Keratinocyte (primary cell): ENCODE measurements at regions not wholly inside any gene's neighbourhood (a gene's known extent, or its start where the extent isn't known, plus 50 kb on each side); places are given as distances from the start of the nearest gene placed in this dataset.

Source experiments
- DNase-seq: peaks from one replicate; pipeline ENCODE4 v3.0.0-alpha.2; 2011; ENCODE audit warnings: low read depth, missing footprints, low spot score
- FAIRE-seq: peaks from 2 replicates; lab custom pipeline; 2011; peaks lifted over from hg19 to GRCh38; lab: Jason Lieb, UNC
- H2AFZ ChIP-seq: 2 replicates; pipeline ENCODE4 v1.6.0; 2012; ENCODE audit warnings: low read length, control low read depth, inconsistent platforms; ENCODE audit not compliant: control insufficient read depth
- H3K27ac ChIP-seq: 2 replicates; pipeline ENCODE4 v1.5.1; 2011; ENCODE audit warnings: low read length; ENCODE audit not compliant: control insufficient read depth, insufficient read depth
- H3K27me3 ChIP-seq: 3 replicates; pipeline ENCODE4 v1.6.0; 2011; ENCODE audit warnings: low read length; ENCODE audit not compliant: control insufficient read depth, insufficient read depth; ENCODE audit errors: extremely low read depth
- H3K36me3 ChIP-seq, 2 experiments: 2 replicates in 1 of 2; 3 replicates in 1 of 2; pipeline ENCODE4 v1.5.1; 2011; ENCODE audit warnings: low read length in 2 of 2, mild to moderate bottlenecking in 1 of 2; ENCODE audit not compliant: control insufficient read depth in 2 of 2, insufficient read depth in 2 of 2; ENCODE audit errors: extremely low read depth in 1 of 2
- H3K4me1 ChIP-seq: 3 replicates; pipeline ENCODE4 v1.5.1; 2011; ENCODE audit warnings: low read length; ENCODE audit not compliant: control insufficient read depth, insufficient read depth; ENCODE audit errors: extremely low read depth
- H3K4me2 ChIP-seq: 3 replicates; pipeline ENCODE4 v1.6.0; 2011; ENCODE audit warnings: low read depth, low read length; ENCODE audit not compliant: control insufficient read depth, insufficient read depth; ENCODE audit errors: extremely low read depth
- H3K4me3 ChIP-seq, 3 experiments: fragments of 200-600 bp in 1 of 3; sonication (generic) in 1 of 3; 2 replicates in 2 of 3; 3 replicates in 1 of 3; pipeline ENCODE4 v1.5.1; 2011 to 2016; ENCODE audit warnings: low read length in 3 of 3, mild to moderate bottlenecking in 3 of 3, control low read depth in 2 of 3, inconsistent platforms in 1 of 3, low read depth in 1 of 3, mixed read lengths in 1 of 3, mixed run types in 1 of 3, moderate library complexity in 1 of 3; ENCODE audit not compliant: control insufficient read depth in 2 of 3, insufficient read depth in 2 of 3; ENCODE audit errors: extremely low read depth in 1 of 3
- H3K79me2 ChIP-seq: 2 replicates; pipeline ENCODE4 v1.6.0; 2012; ENCODE audit warnings: low read length; ENCODE audit not compliant: control insufficient read depth, insufficient read depth
- H3K9ac ChIP-seq: 3 replicates; pipeline ENCODE4 v1.6.0; 2011; ENCODE audit warnings: low read length; ENCODE audit not compliant: control insufficient read depth, insufficient read depth; ENCODE audit errors: extremely low read depth
- H3K9me1 ChIP-seq: 3 replicates; pipeline ENCODE4 v1.6.0; 2011; ENCODE audit warnings: low read length; ENCODE audit not compliant: control insufficient read depth, insufficient read depth; ENCODE audit errors: extremely low read depth
- H3K9me3 ChIP-seq: 2 replicates; pipeline ENCODE4 v1.5.1; 2012; ENCODE audit warnings: low read depth, low read length; ENCODE audit not compliant: control insufficient read depth
- H4K20me1 ChIP-seq: 3 replicates; pipeline ENCODE4 v1.6.0; 2011; ENCODE audit warnings: low read length; ENCODE audit not compliant: control insufficient read depth, insufficient read depth; ENCODE audit errors: extremely low read depth
- CTCF ChIP-seq, 3 experiments: IDR thresholded peaks in 1 of 3; conservative IDR thresholded peaks in 1 of 3; optimal IDR thresholded peaks in 1 of 3; 2 replicates in 2 of 3; 3 replicates in 1 of 3; pipeline versions ENCODE3 to v1.5.1; 2011; ENCODE audit warnings: low read length in 3 of 3, mild to moderate bottlenecking in 3 of 3, moderate library complexity in 2 of 3, control low read depth in 1 of 3, inconsistent platforms in 1 of 3; ENCODE audit not compliant: insufficient read depth in 2 of 3; ENCODE audit errors: extremely low read depth in 1 of 3
- EZH2 ChIP-seq: IDR thresholded peaks from one replicate; pipeline ENCODE4 v1.6.1; 2012; ENCODE audit warnings: inconsistent platforms, mild to moderate bottlenecking, low read length, moderate library complexity
- dilution Hi-C: fragments of 300-500 bp; cut with MboI; formaldehyde crosslinking; loops from one replicate; pipeline ENCODE4 v1.7.0; 2020; ENCODE audit warnings: low sequenced_read_pairs; ENCODE audit not compliant: extremely low pct_ligation_motif_present

- no peak overlapping the region for H2AFZ ChIP-seq
- TF ChIP-seq EZH2 (no peak), CTCF (optimal IDR thresholded peaks at IDR 0.05 in 1 of 3, IDR thresholded peaks at IDR 0.05 in 1 of 3, conservative IDR thresholded peaks at IDR 0.05 in 1 of 3; ENCODE audit: extremely low read depth in 1 of 3, insufficient read depth in 2 of 3, low read length in 3 of 3) (no peak)
- no peak overlapping the region for H3K9ac ChIP-seq
- dilution Hi-C loops: no loop called here
- H3K9me3 ChIP-seq: no peaks in the 10 kb centered on the region
- no peaks in the 10 kb centered on the region for H4K20me1 ChIP-seq
- peaks cover 3% of the 10 kb centered on the region for H3K27me3 ChIP-seq
- H3K36me3 ChIP-seq: no peaks in the 10 kb centered on the region
- no peak overlapping the region for H3K27ac ChIP-seq
- H3K9me1 ChIP-seq: no peaks in the 10 kb centered on the region
- no peaks in the 10 kb centered on the region for H3K79me2 ChIP-seq
- H3K4me3 ChIP-seq: no peak overlapping the region
- no peaks in the 10 kb centered on the region for H3K4me1 ChIP-seq
- DNase-seq (no peak), FAIRE-seq (no peak)
- H3K4me2 ChIP-seq: no peak overlapping the region
These were observed 75.7 kb upstream of the RALY start for GRCh38 chr20:33917831-33918525.

GRCh38 chr20:33918662-33919061, 75.0 kb upstream of the RALY start:
- Histone ChIP-seq H3K9me1 (no peaks in the 10 kb centered on the region), H3K79me2 (no peaks in the 10 kb centered on the region), H3K9ac (no peak overlapping the region), H3K9me3 (no peaks in the 10 kb centered on the region), H3K4me1 (no peaks in the 10 kb centered on the region), H3K4me2 (no peak overlapping the region), H2AFZ (no peak overlapping the region), H3K4me3 (no peak overlapping the region), H3K36me3 (no peaks in the 10 kb centered on the region), H4K20me1 (no peaks in the 10 kb centered on the region), H3K27ac (no peak overlapping the region), H3K27me3 (peaks cover 7% of the 10 kb centered on the region)
- TF ChIP-seq EZH2: no peak
- TF ChIP-seq CTCF (optimal IDR thresholded peaks at IDR 0.05 in 1 of 3, IDR thresholded peaks at IDR 0.05 in 1 of 3, conservative IDR thresholded peaks at IDR 0.05 in 1 of 3; ENCODE audit: extremely low read depth in 1 of 3, insufficient read depth in 2 of 3, low read length in 3 of 3): no peak
- FAIRE-seq (no peak), DNase-seq (no peak)
- dilution Hi-C loops: no loop called here
